Panc1 (cell line): ENCODE measurements at regions not wholly inside any gene's neighbourhood (a gene's known extent, or its start where the extent isn't known, plus 50 kb on each side); places are given as distances from the start of the nearest gene placed in this dataset.

ENCODE experiments used
- ATAC-seq: fragments of 200-7000 bp; cut with Tn5 transposase; 2 replicates; pipeline ENCODE4 v1.9.1; 2020; ENCODE audit warnings: mild to moderate bottlenecking, moderate library complexity
- BruUV-seq: library from RNA; stranded (reverse); fragments of 400-500 nt; replicated peaks from 2 replicates; lab custom pipeline; 2021; lab: Mats Ljungman, UMichigan
- CTCF ChIA-PET: fragments of 300-600 bp; sonication (Branson Sonifier 250); formaldehyde crosslinking; loops from one replicate; lab custom pipeline; 2022; ENCODE audit warnings: antibody characterized with exemption; lab: Charles Lee
- POLR2A ChIA-PET: fragments of 300-600 bp; sonication (Branson Sonifier 250); formaldehyde crosslinking; loops from one replicate; lab custom pipeline; 2022; ENCODE audit warnings: antibody characterized with exemption; lab: Charles Lee
- DNase-seq: peaks from one replicate; pipeline ENCODE4 v3.0.0-alpha.2; 2010; ENCODE audit warnings: low read depth, low spot score
- H3K27ac ChIP-seq: 2 replicates; pipeline ENCODE4 v1.5.1; 2011; ENCODE audit warnings: mild to moderate bottlenecking, low read length, inconsistent platforms
- H3K27me3 ChIP-seq: fragments of 200-500 bp; sonication (Bioruptor generic); 2 replicates; pipeline ENCODE4 v1.6.0; 2014; ENCODE audit warnings: low read length, inconsistent platforms; ENCODE audit not compliant: control insufficient read depth, insufficient read depth
- H3K36me3 ChIP-seq: fragments of 200-500 bp; sonication (Bioruptor generic); 2 replicates; pipeline ENCODE4 v1.5.1; 2014; ENCODE audit warnings: inconsistent platforms, mild to moderate bottlenecking, low read length, moderate library complexity; ENCODE audit not compliant: control insufficient read depth, insufficient read depth
- H3K4me1 ChIP-seq: 2 replicates; pipeline ENCODE4 v1.5.1; 2011; ENCODE audit warnings: inconsistent platforms, mild to moderate bottlenecking, low read length, moderate library complexity; ENCODE audit not compliant: control insufficient read depth, insufficient read depth
- H3K4me3 ChIP-seq, 2 experiments: 2 replicates each; pipeline ENCODE4 v1.5.1; 2011 to 2012; ENCODE audit warnings: low read depth in 2 of 2, low read length in 2 of 2, mild to moderate bottlenecking in 2 of 2, inconsistent platforms in 1 of 2, moderate library complexity in 1 of 2
- H3K9me3 ChIP-seq: fragments of 200-500 bp; sonication (Bioruptor generic); 2 replicates; pipeline ENCODE4 v1.5.1; 2014; ENCODE audit warnings: low read depth, mild to moderate bottlenecking, inconsistent platforms, low read length, moderate library complexity; ENCODE audit not compliant: control insufficient read depth, insufficient read depth
- POLR2AphosphoS5 ChIP-seq: IDR thresholded peaks from 2 replicates; pipeline ENCODE4 v1.6.1; 2012; ENCODE audit warnings: mild to moderate bottlenecking, low read depth, low read length, moderate library complexity
- REST ChIP-seq, 2 experiments: IDR thresholded peaks; 2 replicates each; pipeline ENCODE4 v1.6.1; 2011 to 2012; ENCODE audit warnings: low read depth in 2 of 2, control low read depth in 1 of 2, low read length in 1 of 2, mild to moderate bottlenecking in 1 of 2, moderate library complexity in 1 of 2; ENCODE audit not compliant: insufficient read depth in 1 of 2
- SIN3A ChIP-seq: IDR thresholded peaks from 2 replicates; pipeline ENCODE4 v1.6.1; 2012; ENCODE audit warnings: low read depth, mild to moderate bottlenecking, low read length, moderate library complexity, borderline replicate concordance; ENCODE audit not compliant: insufficient read depth
- TCF7L2 ChIP-seq: IDR thresholded peaks from 2 replicates; pipeline ENCODE4 v1.6.1; 2011; ENCODE audit warnings: mild to moderate bottlenecking, low read depth, low read length, inconsistent platforms
- in situ Hi-C: cut with HindIII; loops from 2 replicates; pipeline ENCODE4 v1.10.0; 2016; ENCODE audit warnings: low sequenced_read_pairs, low pct_unique_long_range_greater_than_20kb
- intact Hi-C: fragments of 100-400 bp; cut with micrococcal nuclease; formaldehyde crosslinking; loops from one replicate; pipeline ENCODE4 v1.10.0; 2022; ENCODE audit not compliant: unreplicated experiment
- TF ChIP-seq, protein P1 (sequence below): fragments of 450-650 bp; IDR thresholded peaks from 2 replicates; pipeline ENCODE4 v1.5.1; 2017; ENCODE audit warnings: mild to moderate bottlenecking

- no peak for TF ChIP-seq SIN3A
- TF ChIP-seq, protein P1, sequence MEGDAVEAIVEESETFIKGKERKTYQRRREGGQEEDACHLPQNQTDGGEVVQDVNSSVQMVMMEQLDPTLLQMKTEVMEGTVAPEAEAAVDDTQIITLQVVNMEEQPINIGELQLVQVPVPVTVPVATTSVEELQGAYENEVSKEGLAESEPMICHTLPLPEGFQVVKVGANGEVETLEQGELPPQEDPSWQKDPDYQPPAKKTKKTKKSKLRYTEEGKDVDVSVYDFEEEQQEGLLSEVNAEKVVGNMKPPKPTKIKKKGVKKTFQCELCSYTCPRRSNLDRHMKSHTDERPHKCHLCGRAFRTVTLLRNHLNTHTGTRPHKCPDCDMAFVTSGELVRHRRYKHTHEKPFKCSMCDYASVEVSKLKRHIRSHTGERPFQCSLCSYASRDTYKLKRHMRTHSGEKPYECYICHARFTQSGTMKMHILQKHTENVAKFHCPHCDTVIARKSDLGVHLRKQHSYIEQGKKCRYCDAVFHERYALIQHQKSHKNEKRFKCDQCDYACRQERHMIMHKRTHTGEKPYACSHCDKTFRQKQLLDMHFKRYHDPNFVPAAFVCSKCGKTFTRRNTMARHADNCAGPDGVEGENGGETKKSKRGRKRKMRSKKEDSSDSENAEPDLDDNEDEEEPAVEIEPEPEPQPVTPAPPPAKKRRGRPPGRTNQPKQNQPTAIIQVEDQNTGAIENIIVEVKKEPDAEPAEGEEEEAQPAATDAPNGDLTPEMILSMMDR = no peak
- TF ChIP-seq REST (IDR thresholded peaks at IDR 0.05; ENCODE audit: insufficient read depth in 1 of 2, low read depth in 2 of 2, low read length in 1 of 2) = no peak
- no peak for TF ChIP-seq POLR2AphosphoS5
- no peak for TF ChIP-seq TCF7L2
- Histone ChIP-seq H3K36me3 (no peaks in the 10 kb centered on the region), H3K27ac (no peak overlapping the region), H3K4me1 (no peaks in the 10 kb centered on the region), H3K4me3 (no peak overlapping the region), H3K9me3 (no peaks in the 10 kb centered on the region), H3K27me3 (no peaks in the 10 kb centered on the region)
- in situ Hi-C loops (no loop called here), intact Hi-C loops (no loop called here)
- POLR2A ChIA-PET = no interaction called here
- BruUV-seq = no TSS peak
- CTCF ChIA-PET = no interaction called here
- no peak for ATAC-seq
- DNase-seq = no peak
Measured at GRCh38 chr2:2482851-2483250, 151.8 kb upstream of the MYT1L start.

- ATAC-seq (no peak), DNase-seq (no peak)
- in situ Hi-C loops (no loop called here), intact Hi-C loops (no loop called here)
- Histone ChIP-seq H3K9me3 (no peaks in the 10 kb centered on the region), H3K4me3 (no peak overlapping the region), H3K27ac (no peak overlapping the region), H3K27me3 (peaks cover 3% of the 10 kb centered on the region; the same call in 1 of the 2 replicates), H3K4me1 (no peaks in the 10 kb centered on the region), H3K36me3 (no peaks in the 10 kb centered on the region)
- CTCF ChIA-PET = no interaction called here
- BruUV-seq = no TSS peak
- TF ChIP-seq REST (IDR thresholded peaks at IDR 0.05; ENCODE audit: insufficient read depth in 1 of 2, low read depth in 2 of 2, low read length in 1 of 2) = no peak
- TF ChIP-seq, protein P1 = no peak
- TF ChIP-seq POLR2AphosphoS5 = no peak
- no peak for TF ChIP-seq TCF7L2
- TF ChIP-seq SIN3A = no peak
- POLR2A ChIA-PET = no interaction called here
Measured at GRCh38 chr2:2472881-2473280, 141.8 kb upstream of the MYT1L start.
